HEK293T (cell line): ENCODE measurements at regions not wholly inside any gene's neighbourhood (a gene's known extent, or its start where the extent isn't known, plus 50 kb on each side); places are given as distances from the start of the nearest gene placed in this dataset.

Source experiments
- CTCF ChIA-PET: fragments of 350-600 bp; formaldehyde crosslinking; extraction: SDS; loops from one replicate; lab custom pipeline; 2021; ENCODE audit warnings: antibody characterized with exemption, inconsistent platforms; lab: Yijun Ruan, JAX
- POLR2A ChIA-PET: fragments of 350-600 bp; formaldehyde crosslinking; extraction: SDS; loops from one replicate; lab custom pipeline; 2020; ENCODE audit warnings: antibody characterized with exemption, inconsistent platforms; lab: Yijun Ruan, JAX
- DNase-seq: peaks from one replicate; pipeline ENCODE4 v3.0.0; 2012; ENCODE audit warnings: mixed read lengths; ENCODE audit errors: extremely low spot score
- ARNT ChIP-seq: fragments of 450-650 bp; IDR thresholded peaks from 2 replicates; pipeline ENCODE4 v1.6.1; 2017; ENCODE audit warnings: mild to moderate bottlenecking
- BHLHE40 ChIP-seq: fragments of 450-650 bp; IDR thresholded peaks from 2 replicates; pipeline ENCODE4 v1.6.1; 2016; ENCODE audit warnings: mild to moderate bottlenecking, moderate library complexity, borderline replicate concordance
- CTBP1 ChIP-seq: fragments of 450-650 bp; IDR thresholded peaks from 2 replicates; pipeline ENCODE4 v1.6.1; 2016; ENCODE audit warnings: borderline replicate concordance
- ELF4 ChIP-seq: fragments of 450-650 bp; IDR thresholded peaks from 2 replicates; pipeline ENCODE4 v1.6.1; 2017; ENCODE audit warnings: antibody characterized with exemption
- FOXA1 ChIP-seq: fragments of 450-650 bp; IDR thresholded peaks from 2 replicates; pipeline ENCODE4 v1.6.1; 2016; ENCODE audit warnings: mild to moderate bottlenecking
- FOXK2 ChIP-seq: fragments of 450-650 bp; IDR thresholded peaks from 2 replicates; pipeline ENCODE4 v1.6.1; 2016; ENCODE audit warnings: mild to moderate bottlenecking
- FOXM1 ChIP-seq: fragments of 450-650 bp; IDR thresholded peaks from 2 replicates; pipeline ENCODE4 v1.6.1; 2017; ENCODE audit warnings: mild to moderate bottlenecking, borderline replicate concordance
- HDGF ChIP-seq: fragments of 450-650 bp; IDR thresholded peaks from 2 replicates; pipeline ENCODE4 v1.6.1; 2017; ENCODE audit warnings: antibody characterized with exemption, borderline replicate concordance
- L3MBTL2 ChIP-seq: fragments of 450-650 bp; conservative IDR thresholded peaks from 2 replicates; pipeline ENCODE4 v1.6.1; 2016; ENCODE audit warnings: mild to moderate bottlenecking
- LEF1 ChIP-seq: fragments of 450-650 bp; IDR thresholded peaks from 2 replicates; pipeline ENCODE4 v1.6.1; 2017; ENCODE audit warnings: mild to moderate bottlenecking, borderline replicate concordance
- NFRKB ChIP-seq: fragments of 450-650 bp; IDR thresholded peaks from 2 replicates; pipeline ENCODE4 v1.6.1; 2016; ENCODE audit warnings: mild to moderate bottlenecking, moderate library complexity
- PKNOX1 ChIP-seq: fragments of 450-650 bp; IDR thresholded peaks from 2 replicates; pipeline ENCODE4 v1.6.1; 2016
- SP1 ChIP-seq: fragments of 450-650 bp; IDR thresholded peaks from 2 replicates; pipeline ENCODE4 v1.6.1; 2017
- SUZ12 ChIP-seq: fragments of 450-650 bp; IDR thresholded peaks from 2 replicates; pipeline ENCODE4 v1.6.1; 2016; ENCODE audit warnings: mild to moderate bottlenecking
- TARDBP ChIP-seq: fragments of 450-650 bp; IDR thresholded peaks from 2 replicates; pipeline ENCODE4 v1.6.1; 2016
- ZNF384 ChIP-seq: fragments of 450-650 bp; IDR thresholded peaks from 2 replicates; pipeline ENCODE4 v1.6.1; 2016

- no peak for TF ChIP-seq PKNOX1
- TF ChIP-seq BHLHE40 = no peak
- TF ChIP-seq L3MBTL2 = no peak
- TF ChIP-seq SP1 = no peak
- TF ChIP-seq FOXM1 = no peak
- no peak for TF ChIP-seq HDGF
- TF ChIP-seq TARDBP = no peak
- TF ChIP-seq ARNT = no peak
- no peak for TF ChIP-seq SUZ12
- no peak for TF ChIP-seq NFRKB
- no peak for TF ChIP-seq FOXA1
- TF ChIP-seq FOXK2 = no peak
- TF ChIP-seq ZNF384 = no peak
- no peak for TF ChIP-seq LEF1
- TF ChIP-seq CTBP1 = no peak
- TF ChIP-seq ELF4 = no peak
- ChIA-PET POLR2A (no interaction called here), CTCF (no interaction called here)
- no peak for DNase-seq
Observed at GRCh38 chr5:30069441-30070263, 1123.8 kb upstream of the CDH6 start.

- POLR2A ChIA-PET = no interaction called here
- TF ChIP-seq PKNOX1 (no peak), L3MBTL2 (no peak), BHLHE40 (no peak), TARDBP (no peak), CTBP1 (no peak), FOXK2 (no peak), SP1 (no peak)
- CTCF ChIA-PET = no interaction called here
- no peak for DNase-seq
Observed at GRCh38 chr5:30063503-30063902, 1130.0 kb upstream of the CDH6 start.

DNA sequence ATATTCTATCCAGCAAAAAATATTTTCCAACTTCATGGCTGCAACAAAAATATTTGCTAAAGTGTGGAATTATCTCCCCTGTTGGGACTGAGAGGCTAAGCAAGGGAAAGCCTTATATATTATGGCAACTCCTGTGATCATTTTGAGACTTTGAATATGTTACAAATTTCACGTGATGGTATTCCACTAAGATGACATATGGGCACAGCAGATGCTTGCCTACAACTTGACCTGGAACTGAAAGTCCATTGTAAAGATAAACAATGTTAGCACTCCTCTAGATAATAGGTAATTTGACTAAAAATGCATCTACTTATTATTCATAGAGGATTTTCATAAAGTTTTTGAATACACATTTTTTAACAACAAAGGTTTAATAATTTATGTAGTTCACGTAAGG is 1141.5 kb upstream of the CDH6 start:
- TF ChIP-seq FOXA1 (no peak), HDGF (no peak), SP1 (no peak), LEF1 (no peak), FOXM1 (no peak), ZNF384 (no peak), CTBP1 (no peak), TARDBP (no peak), ELF4 (no peak), NFRKB (no peak), ARNT (no peak), PKNOX1 (no peak), SUZ12 (no peak), L3MBTL2 (no peak)
- no peak for DNase-seq
- ChIA-PET CTCF (no interaction called here), POLR2A (no interaction called here)

- ChIA-PET POLR2A (no interaction called here), CTCF (no interaction called here)
- TF ChIP-seq CTBP1 (no peak), NFRKB (no peak), ELF4 (no peak), SUZ12 (no peak), BHLHE40 (no peak), ZNF384 (no peak), PKNOX1 (no peak), ARNT (no peak), TARDBP (no peak), FOXM1 (no peak), LEF1 (no peak), FOXA1 (no peak), HDGF (no peak), SP1 (no peak), FOXK2 (no peak)
- no peak for DNase-seq
Observed at GRCh38 chr5:30050056-30050815, 1143.2 kb upstream of the CDH6 start.

GRCh38 chr5:30042677-30043076 is 1150.8 kb upstream of the CDH6 start:
- ChIA-PET CTCF (no interaction called here), POLR2A (no interaction called here)
- no peak for TF ChIP-seq L3MBTL2
- TF ChIP-seq SP1 = no peak
- TF ChIP-seq CTBP1 = no peak
- no peak for TF ChIP-seq NFRKB
- TF ChIP-seq TARDBP = no peak
- no peak for TF ChIP-seq FOXA1
- no peak for TF ChIP-seq FOXK2
- no peak for TF ChIP-seq HDGF
- no peak for TF ChIP-seq ZNF384
- no peak for TF ChIP-seq SUZ12
- TF ChIP-seq ELF4 = no peak
- TF ChIP-seq ARNT = no peak
- TF ChIP-seq BHLHE40 = no peak
- TF ChIP-seq LEF1 = no peak
- TF ChIP-seq PKNOX1 = no peak
- no peak for TF ChIP-seq FOXM1
- no peak for DNase-seq
